HG03442 (cell line): ENCODE measurements at regions not wholly inside any gene's neighbourhood (a gene's known extent, or its start where the extent isn't known, plus 50 kb on each side); places are given as distances from the start of the nearest gene placed in this dataset.
"Not testable (repeated sequence)": the region's sequence is repeated elsewhere in the genome, so short reads cannot be mapped to it uniquely, and the experiment has no call there.

Experiments used
- ATAC-seq: cut with Tn5 transposase; IDR thresholded peaks from one replicate; pipeline ENCODE4 v1.9.1; 2021; ENCODE audit warnings: mild to moderate bottlenecking, moderate library complexity; ENCODE audit not compliant: unreplicated experiment

GRCh38 chr6:72530750-72531149 is 91.1 kb upstream of the KCNQ5 start:
- ATAC-seq = no peak

- no peak for ATAC-seq
Observed at GRCh38 chr6:72533606-72534005, 88.3 kb upstream of the KCNQ5 start.

- no peak for ATAC-seq
Observed at GRCh38 chr6:72534236-72534635, 87.6 kb upstream of the KCNQ5 start.

- ATAC-seq = no peak
Observed at GRCh38 chr6:72535124-72535523, 86.7 kb upstream of the KCNQ5 start.

GRCh38 chr6:72547020-72547419 is 74.8 kb upstream of the KCNQ5 start:
- no peak for ATAC-seq

DNA sequence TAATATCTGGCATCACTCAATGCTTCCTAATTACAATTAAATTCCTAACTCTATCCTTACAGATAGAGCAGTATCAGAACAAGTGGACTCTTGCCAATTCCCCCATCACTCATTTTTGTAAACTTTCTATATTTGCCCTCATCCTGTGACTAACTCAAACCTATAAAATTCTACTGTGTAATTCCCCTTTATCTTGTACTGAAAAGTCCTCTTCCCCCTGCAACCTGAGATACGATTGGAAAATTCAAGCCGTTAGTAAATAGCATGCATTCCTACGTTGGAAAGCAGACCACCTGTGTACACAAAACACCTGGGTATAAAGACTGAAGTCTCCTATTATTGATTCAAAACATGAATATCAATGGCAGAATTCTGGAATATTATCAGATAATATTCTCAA is 70.4 kb upstream of the KCNQ5 start:
- no peak for ATAC-seq

- ATAC-seq = no peak
Observed at GRCh38 chr6:72552938-72553337, 68.9 kb upstream of the KCNQ5 start.

DNA sequence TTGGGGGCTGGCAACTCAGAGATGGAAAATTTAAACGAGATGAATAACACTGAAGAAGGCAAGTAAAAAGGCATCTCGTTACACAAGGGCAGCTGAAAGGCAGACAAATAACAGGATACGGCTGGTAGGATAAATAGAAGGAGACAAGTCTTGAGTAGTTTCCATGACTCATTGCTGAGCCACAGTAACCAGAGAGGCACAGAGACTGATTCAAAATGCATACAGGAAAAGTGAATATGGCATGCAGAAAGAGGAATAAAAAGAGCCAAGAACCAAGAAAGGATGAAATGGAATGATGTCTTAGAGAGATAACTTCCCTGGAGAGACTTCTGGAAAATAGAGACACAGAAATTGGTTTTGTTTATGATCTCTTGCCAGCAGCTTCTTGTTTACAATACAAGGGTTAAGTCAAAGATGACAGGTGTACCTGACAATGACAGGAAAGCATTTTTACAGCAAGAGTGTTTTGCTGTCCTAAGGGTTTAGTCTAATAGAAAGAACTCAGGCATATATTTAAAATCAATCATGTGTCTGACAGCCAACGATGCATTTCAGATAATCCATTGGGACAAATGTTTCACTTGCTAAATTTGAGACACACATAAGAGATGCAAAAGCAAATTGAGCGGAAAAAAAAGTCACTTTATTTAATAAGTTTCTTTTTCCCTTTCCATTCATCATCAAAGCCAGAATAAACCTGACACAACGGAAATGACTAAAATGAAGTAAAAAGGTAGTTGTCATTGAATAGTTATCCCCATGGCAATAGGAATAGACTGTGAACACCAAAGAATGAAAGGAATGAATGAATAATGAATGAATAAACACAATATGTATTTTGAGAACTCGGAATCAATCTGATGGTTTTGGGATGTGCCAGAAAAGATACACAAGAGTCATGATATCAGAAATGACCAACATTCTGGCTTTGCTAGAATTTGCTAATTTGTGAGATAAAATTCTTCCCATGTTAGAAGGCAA is 68.0 kb upstream of the KCNQ5 start:
- ATAC-seq = no peak

DNA sequence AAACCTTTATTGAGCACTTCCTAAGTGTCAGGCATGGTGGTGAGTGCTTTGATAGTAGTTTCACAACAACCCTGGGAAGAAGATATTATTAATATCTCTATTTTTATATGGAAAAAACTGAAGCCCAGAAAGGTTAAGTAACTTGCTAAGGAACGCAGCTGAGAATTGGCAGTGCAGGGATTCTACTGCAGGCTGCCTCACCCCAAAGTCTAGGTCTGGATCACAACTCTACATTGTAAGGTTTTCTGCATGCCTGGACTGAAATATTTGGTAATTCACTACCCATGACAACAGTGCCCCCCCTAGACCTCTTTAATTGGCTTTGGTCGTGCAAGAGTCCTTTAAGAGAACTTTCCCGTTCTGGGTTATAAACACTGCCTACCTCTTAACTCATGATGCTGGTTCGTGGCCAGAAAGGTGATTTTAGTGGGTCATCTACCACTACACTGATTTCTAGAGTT is 67.1 kb upstream of the KCNQ5 start:
- no peak for ATAC-seq

DNA sequence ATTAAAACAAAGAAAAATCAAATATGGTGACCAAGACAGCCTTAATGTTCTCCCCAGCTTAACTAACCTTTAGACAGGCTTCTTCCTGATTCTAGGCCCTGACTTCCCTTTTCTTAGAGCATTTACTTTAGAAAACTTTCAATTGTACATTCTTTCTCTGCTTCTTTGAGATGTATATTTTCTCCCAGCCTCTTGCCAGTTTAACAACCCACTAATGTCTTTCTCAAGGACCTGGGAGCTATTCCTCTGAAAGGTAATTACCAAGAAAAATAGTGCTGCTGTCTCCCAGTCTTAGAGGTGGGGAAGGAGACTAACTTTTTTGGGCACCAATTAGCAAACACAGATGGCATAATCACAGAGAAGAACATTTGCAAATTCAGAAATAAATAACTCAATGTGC is 62.8 kb upstream of the KCNQ5 start:
- no peak for ATAC-seq

- no peak for ATAC-seq
Observed at GRCh38 chr6:72559555-72559954, 62.3 kb upstream of the KCNQ5 start.

GRCh38 chr6:72560721-72561593 is 60.9 kb upstream of the KCNQ5 start:
- no peak for ATAC-seq

DNA sequence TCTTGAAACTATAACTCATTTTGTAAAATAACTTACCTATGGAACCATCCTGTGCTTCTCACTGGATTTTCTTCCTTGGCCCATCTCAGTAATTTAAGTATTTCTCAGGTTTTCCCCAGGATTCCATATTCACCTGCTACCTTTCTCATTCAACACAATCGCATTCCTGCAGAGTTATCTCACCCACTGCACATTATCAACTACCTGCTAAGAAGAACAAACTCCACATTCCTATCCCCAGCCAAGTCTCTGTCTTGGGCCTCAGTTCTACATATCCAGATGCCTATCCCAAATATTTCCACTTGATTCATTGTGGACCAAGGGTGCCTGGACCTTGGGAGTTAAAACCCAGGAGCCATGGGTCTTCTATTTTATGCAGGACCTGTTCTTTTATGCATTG is 60.2 kb upstream of the KCNQ5 start:
- no peak for ATAC-seq

DNA sequence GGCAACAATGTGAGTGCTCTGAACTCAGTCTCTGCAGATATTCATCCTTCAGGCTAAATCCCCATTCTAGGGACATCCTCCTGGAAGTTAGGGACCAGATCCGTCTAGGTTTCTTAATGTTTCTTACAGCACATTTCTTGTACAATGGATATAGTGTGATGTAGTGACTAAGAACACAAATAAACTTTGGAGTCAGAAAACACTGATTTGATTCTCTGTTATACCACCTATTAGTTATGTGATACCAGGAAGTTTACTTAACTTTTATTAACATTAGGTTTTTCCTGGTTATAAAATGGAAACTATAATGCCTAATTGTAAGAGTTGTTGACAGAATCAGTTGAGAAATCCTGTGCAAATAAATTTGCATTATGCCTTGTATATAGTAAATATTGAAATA is 57.6 kb upstream of the KCNQ5 start:
- ATAC-seq = no peak

GRCh38 chr6:72571993-72572392 is 49.9 kb upstream of the KCNQ5 start:
- ATAC-seq = not testable (repeated sequence)
